LNCaP clone FGC (cell line): ENCODE measurements at regions not wholly inside any gene's neighbourhood (a gene's known extent, or its start where the extent isn't known, plus 50 kb on each side); places are given as distances from the start of the nearest gene placed in this dataset.

Source experiments
- DNase-seq: peaks from one replicate; pipeline ENCODE4 v3.0.0-alpha.2; 2011; ENCODE audit warnings: low read depth
- H3K4me3 ChIP-seq: 2 replicates; pipeline ENCODE4 v1.5.1; 2011; ENCODE audit warnings: mild to moderate bottlenecking, low read depth, low read length, control low read depth
- CTCF ChIP-seq: IDR thresholded peaks from 2 replicates; pipeline ENCODE4 v1.5.1; 2012; ENCODE audit warnings: mild to moderate bottlenecking; ENCODE audit not compliant: control insufficient read depth, insufficient read depth; ENCODE audit errors: extremely low read depth

- H3K4me3 ChIP-seq = no peak overlapping the region
- TF ChIP-seq CTCF = no peak
- no peak for DNase-seq
Measured at GRCh38 chr22:27625769-27626674, 175.5 kb downstream of the MN1 start.

GRCh38 chr22:27626675-27627443 lies 174.7 kb downstream of the MN1 start:
- TF ChIP-seq CTCF = no peak
- no peak overlapping the region for H3K4me3 ChIP-seq
- DNase-seq = no peak

- no peak for TF ChIP-seq CTCF
- DNase-seq = no peak
- H3K4me3 ChIP-seq = no peak overlapping the region
Measured at GRCh38 chr22:27627444-27627833, 174.1 kb downstream of the MN1 start.

GRCh38 chr22:27627901-27628300 lies 173.7 kb downstream of the MN1 start:
- H3K4me3 ChIP-seq = no peak overlapping the region
- no peak for TF ChIP-seq CTCF
- no peak for DNase-seq

- no peak for TF ChIP-seq CTCF
- no peak overlapping the region for H3K4me3 ChIP-seq
- no peak for DNase-seq
Measured at GRCh38 chr22:27628341-27628740, 173.2 kb downstream of the MN1 start.

- DNase-seq = peak; percentile 15
- H3K4me3 ChIP-seq = no peak overlapping the region
- TF ChIP-seq CTCF = no peak
Measured at GRCh38 chr22:27628891-27629631, 172.5 kb downstream of the MN1 start.
